Stimulated activated CD4-positive, alpha-beta T cell treated with anti-CD3 and anti-CD28 coated beads, Interleukin-4, amount 100 ng/mL, for 24 hours (primary cell): ENCODE measurements at regions not wholly inside any gene's neighbourhood (a gene's known extent, or its start where the extent isn't known, plus 50 kb on each side); places are given as distances from the start of the nearest gene placed in this dataset.

ENCODE experiments used
- DNase-seq: peaks from one replicate; pipeline ENCODE4 v3.0.0-alpha.2; 2020

GRCh38 chr4:155510771-155511170, 134.0 kb upstream of the MAP9 start:
- no peak for DNase-seq

GRCh38 chr4:155509555-155509954, 132.8 kb upstream of the MAP9 start:
- DNase-seq, result no peak

GRCh38 chr4:155506745-155507144, 130.0 kb upstream of the MAP9 start:
- no peak for DNase-seq

- no peak for DNase-seq
Observed at GRCh38 chr4:155505321-155505720, 128.6 kb upstream of the MAP9 start.

- no peak for DNase-seq
Observed at GRCh38 chr4:155497306-155497705, 120.5 kb upstream of the MAP9 start.

- DNase-seq, result no peak
Observed at GRCh38 chr4:155496294-155496626, 119.5 kb upstream of the MAP9 start.

GRCh38 chr4:155495572-155496293, 119.0 kb upstream of the MAP9 start:
- no peak for DNase-seq

- no peak for DNase-seq
Observed at GRCh38 chr4:155494037-155494718, 117.4 kb upstream of the MAP9 start.

GRCh38 chr4:155491336-155492120, 114.8 kb upstream of the MAP9 start:
- no peak for DNase-seq

GRCh38 chr4:155489271-155489670, 112.5 kb upstream of the MAP9 start:
- DNase-seq, result no peak

- DNase-seq, result no peak
Observed at GRCh38 chr4:155488691-155489090, 111.9 kb upstream of the MAP9 start.

- DNase-seq, result no peak
Observed at GRCh38 chr4:155487210-155487609, 110.4 kb upstream of the MAP9 start.

GRCh38 chr4:155481150-155481549, 104.4 kb upstream of the MAP9 start:
- DNase-seq, result no peak

GRCh38 chr4:155479835-155480234, 103.1 kb upstream of the MAP9 start:
- DNase-seq, result no peak

- no peak for DNase-seq
Observed at GRCh38 chr4:155478336-155478835, 101.6 kb upstream of the MAP9 start.

- no peak for DNase-seq
Observed at GRCh38 chr4:155474758-155475157, 98.0 kb upstream of the MAP9 start.

GRCh38 chr4:155473420-155474095, 96.8 kb upstream of the MAP9 start:
- no peak for DNase-seq

- DNase-seq, result no peak
Observed at GRCh38 chr4:155468282-155468681, 91.5 kb upstream of the MAP9 start.

GRCh38 chr4:155450676-155451075, 73.9 kb upstream of the MAP9 start:
- no peak for DNase-seq

- no peak for DNase-seq
Observed at GRCh38 chr4:155445306-155445705, 68.5 kb upstream of the MAP9 start.

GRCh38 chr4:155444721-155445120, 68.0 kb upstream of the MAP9 start:
- DNase-seq, result no peak

GRCh38 chr4:155442267-155443105, 65.7 kb upstream of the MAP9 start:
- DNase-seq, result peak; percentile 56
